ENCODE measurements at regions not wholly inside any gene's neighbourhood (a gene's known extent, or its start where the extent isn't known, plus 50 kb on each side); places are given as distances from the start of the nearest gene placed in this dataset.

- H3K36me3 ChIP-seq, result no peaks in the 10 kb centered on the region
- 76% methylated on average over 7 of the region's 7 CpGs for WGBS
Observed at GRCh38 chr1:82836213-82836972, 1035.7 kb downstream of the ADGRL2 start.

GRCh38 chr1:82830690-82831380 is 1030.1 kb downstream of the ADGRL2 start:
- WGBS, result 83% methylated on average over 6 of the region's 6 CpGs
- TF ChIP-seq EP300 (IDR thresholded peaks at IDR 0.05) (no peak), POLR2AphosphoS5 (IDR thresholded peaks at IDR 0.05) (no peak), CTCF (IDR thresholded peaks at IDR 0.05) (no peak), POLR2A (IDR thresholded peaks at IDR 0.05) (no peak)
- no peaks in the 10 kb centered on the region for H3K27me3 ChIP-seq
- H3K9me3 ChIP-seq, result no peaks in the 10 kb centered on the region
- H3K27ac ChIP-seq, result no peak overlapping the region
- no peak for DNase-seq (ENCODE audit: low spot score in 2 of 2)
- no peaks in the 10 kb centered on the region for H3K36me3 ChIP-seq
- H3K4me3 ChIP-seq, result no peak overlapping the region
- no peaks in the 10 kb centered on the region for H3K4me1 ChIP-seq

More at GRCh38 chr1:82836213-82836972, 1035.7 kb downstream of the ADGRL2 start:
- DNase-seq (ENCODE audit: low spot score in 2 of 2), result no peak
- no peak overlapping the region for H3K4me3 ChIP-seq
- H3K4me1 ChIP-seq, result peaks cover 9% of the 10 kb centered on the region
- TF ChIP-seq CTCF (IDR thresholded peaks at IDR 0.05), result no peak
- no peak for TF ChIP-seq POLR2AphosphoS5 (IDR thresholded peaks at IDR 0.05)
- no peak for TF ChIP-seq POLR2A (IDR thresholded peaks at IDR 0.05)
- no peak for TF ChIP-seq EP300 (IDR thresholded peaks at IDR 0.05)
- H3K9me3 ChIP-seq, result no peaks in the 10 kb centered on the region
- H3K27me3 ChIP-seq, result no peaks in the 10 kb centered on the region
- H3K27ac ChIP-seq, result no peak overlapping the region

- no peak overlapping the region for H3K27ac ChIP-seq
- no peak for DNase-seq (ENCODE audit: low spot score in 2 of 2)
- no peaks in the 10 kb centered on the region for H3K27me3 ChIP-seq
- WGBS, result 85% methylated on average over 1 of the region's 1 CpG
- no peaks in the 10 kb centered on the region for H3K9me3 ChIP-seq
- TF ChIP-seq POLR2AphosphoS5 (IDR thresholded peaks at IDR 0.05) (no peak), CTCF (IDR thresholded peaks at IDR 0.05) (no peak), EP300 (IDR thresholded peaks at IDR 0.05) (no peak)
- no peaks in the 10 kb centered on the region for H3K36me3 ChIP-seq
- no peak overlapping the region for H3K4me3 ChIP-seq
- H3K4me1 ChIP-seq, result no peaks in the 10 kb centered on the region
Observed at GRCh38 chr1:82829527-82829926, 1028.8 kb downstream of the ADGRL2 start.

- no peak overlapping the region for H3K4me3 ChIP-seq
- TF ChIP-seq POLR2A (IDR thresholded peaks at IDR 0.05) (no peak), CTCF (IDR thresholded peaks at IDR 0.05) (no peak), POLR2AphosphoS5 (IDR thresholded peaks at IDR 0.05) (no peak), EP300 (IDR thresholded peaks at IDR 0.05) (no peak)
- no peak overlapping the region for H3K27ac ChIP-seq
- H3K27me3 ChIP-seq, result no peaks in the 10 kb centered on the region
- H3K36me3 ChIP-seq, result no peaks in the 10 kb centered on the region
- DNase-seq (ENCODE audit: low spot score in 2 of 2), result no peak
- H3K4me1 ChIP-seq, result no peaks in the 10 kb centered on the region
- 89% methylated on average over 3 of the region's 3 CpGs for WGBS
- H3K9me3 ChIP-seq, result no peaks in the 10 kb centered on the region
Observed at GRCh38 chr1:82823876-82824275, 1023.1 kb downstream of the ADGRL2 start.

GRCh38 chr1:82820816-82821215 is 1020.1 kb downstream of the ADGRL2 start:
- H3K4me3 ChIP-seq, result no peak overlapping the region
- 58% methylated on average over 3 of the region's 3 CpGs for WGBS
- no peaks in the 10 kb centered on the region for H3K9me3 ChIP-seq
- no peak for DNase-seq (ENCODE audit: low spot score in 2 of 2)
- TF ChIP-seq CTCF (IDR thresholded peaks at IDR 0.05) (no peak), EP300 (IDR thresholded peaks at IDR 0.05) (no peak), POLR2AphosphoS5 (IDR thresholded peaks at IDR 0.05) (no peak), POLR2A (IDR thresholded peaks at IDR 0.05) (no peak)
- H3K27me3 ChIP-seq, result no peaks in the 10 kb centered on the region
- H3K27ac ChIP-seq, result no peak overlapping the region
- no peaks in the 10 kb centered on the region for H3K36me3 ChIP-seq
- no peaks in the 10 kb centered on the region for H3K4me1 ChIP-seq

Data from suprapubic skin (tissue), 4 donors.